ENCODE measurements at regions not wholly inside any gene's neighbourhood (a gene's known extent, or its start where the extent isn't known, plus 50 kb on each side); places are given as distances from the start of the nearest gene placed in this dataset.
"Not testable (repeated sequence)": the region's sequence is repeated elsewhere in the genome, so short reads cannot be mapped to it uniquely, and the experiment has no call there.

DNA sequence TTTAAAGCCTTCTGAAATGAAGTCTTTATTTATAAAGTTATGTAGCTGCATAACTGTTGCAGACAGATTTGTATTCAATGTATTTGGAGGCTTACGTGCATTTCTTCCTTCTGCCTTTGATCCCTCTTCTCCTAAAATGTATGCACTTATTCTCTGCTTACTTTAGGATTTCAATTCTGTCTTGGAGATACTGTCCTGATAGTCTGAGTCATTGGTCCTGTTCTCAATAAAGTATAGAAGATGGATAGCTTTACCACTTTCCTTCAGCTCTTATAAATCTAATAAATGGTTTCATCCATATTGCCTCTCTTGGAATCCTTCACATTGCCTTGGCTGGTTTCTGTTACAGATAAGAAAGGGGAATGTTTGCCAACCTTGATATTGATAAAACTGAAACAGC lies 430.1 kb upstream of the CAMK1G start:
- DNase-seq (ENCODE audit: low read depth in 3 of 3, low spot score in 1 of 3): no peak

DNA sequence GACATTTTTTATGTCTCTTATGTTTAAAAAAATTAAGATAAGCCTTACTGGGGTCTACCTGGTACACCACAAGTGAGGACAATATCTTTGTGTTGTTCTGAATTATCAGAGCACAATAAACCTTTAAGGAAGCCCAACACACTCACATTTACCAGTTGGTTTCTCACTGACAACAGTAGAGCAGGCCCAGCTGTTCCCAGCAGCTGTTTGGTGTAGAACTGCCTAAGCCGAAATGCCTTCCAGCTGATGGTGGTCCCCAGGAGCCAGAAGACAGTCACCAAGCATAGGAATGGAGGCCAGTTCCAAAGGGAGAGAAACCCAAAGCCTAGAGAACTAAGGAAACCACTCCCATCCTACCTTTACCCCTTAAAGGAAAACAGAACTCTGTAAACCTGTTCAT lies 428.6 kb upstream of the CAMK1G start:
- DNase-seq (ENCODE audit: low read depth in 3 of 3, low spot score in 1 of 3): no peak

DNA sequence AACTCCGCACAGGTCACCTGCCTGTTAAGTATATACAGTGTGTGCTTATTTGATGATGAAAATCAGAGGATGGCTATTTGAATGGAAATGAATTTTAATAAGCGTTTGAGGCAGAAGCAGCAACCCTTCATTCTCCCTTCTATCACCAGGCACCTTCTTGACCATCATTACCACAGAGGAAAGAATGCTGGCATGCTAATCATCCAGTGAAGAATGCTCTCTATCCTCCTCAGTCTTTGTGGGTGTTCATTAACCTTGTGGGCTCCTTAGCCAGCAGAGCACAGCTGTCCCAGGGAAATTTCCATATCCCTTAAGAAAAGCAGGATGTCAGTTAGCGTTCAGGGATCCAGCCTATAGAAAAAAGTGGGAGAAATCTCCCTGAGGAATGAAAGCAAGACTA lies 428.0 kb upstream of the CAMK1G start:
- no peak for DNase-seq (ENCODE audit: low read depth in 3 of 3, low spot score in 1 of 3)

DNA sequence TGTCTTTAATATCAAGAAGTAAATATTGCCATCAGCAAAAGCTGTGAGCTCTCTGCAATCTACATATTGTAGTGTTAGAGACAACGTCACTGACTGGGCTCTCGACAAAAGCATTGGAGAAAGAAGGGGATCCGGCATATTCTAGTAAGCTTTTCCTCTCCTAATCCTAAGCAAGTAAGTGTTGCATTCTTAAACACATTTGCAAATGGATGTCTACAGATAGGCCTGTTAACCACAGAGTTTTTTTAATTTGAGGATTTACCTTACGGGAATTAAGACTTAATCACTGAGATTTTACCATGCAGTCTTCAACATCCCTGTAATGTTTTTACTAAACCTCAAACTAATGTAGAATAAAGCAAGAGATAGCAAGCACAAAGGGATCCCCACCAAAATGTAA lies 426.5 kb upstream of the CAMK1G start:
- no peak for DNase-seq (ENCODE audit: low read depth in 3 of 3, low spot score in 1 of 3)

DNA sequence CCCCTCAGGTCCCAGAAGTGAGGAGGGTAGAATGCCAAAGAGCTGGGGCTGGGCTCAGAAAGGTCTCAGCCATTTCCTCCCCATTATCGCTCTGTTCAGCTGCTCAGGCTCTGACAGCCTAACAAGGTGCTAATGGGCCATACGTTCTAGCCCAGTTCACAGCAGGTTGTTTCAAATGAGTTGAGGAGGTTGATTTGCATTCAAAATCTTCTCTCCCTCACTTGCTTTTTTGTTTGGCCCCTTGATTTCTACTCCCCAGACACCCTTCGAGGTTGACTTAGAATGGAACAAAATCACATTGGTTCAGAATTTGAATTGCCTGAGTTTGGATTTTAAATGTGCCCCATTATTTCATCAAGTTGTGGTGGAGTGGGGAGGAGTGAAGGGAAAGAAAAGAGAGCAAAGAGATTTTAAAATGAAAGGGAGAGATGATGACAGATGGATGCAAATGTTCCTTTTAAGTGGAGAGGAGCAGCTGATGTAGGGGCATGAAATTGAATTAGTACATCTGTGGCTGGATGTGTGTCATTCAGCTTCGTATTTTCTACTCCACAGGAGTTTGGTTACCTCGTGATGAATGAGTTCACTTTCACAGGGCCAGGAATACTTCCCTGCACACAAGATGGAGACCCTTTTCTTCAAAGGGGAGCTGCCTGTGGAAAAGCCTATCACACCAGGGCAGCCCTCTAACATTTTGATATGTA lies 425.8 kb upstream of the CAMK1G start:
- no peak for DNase-seq (ENCODE audit: low read depth in 3 of 3, low spot score in 1 of 3)

DNA sequence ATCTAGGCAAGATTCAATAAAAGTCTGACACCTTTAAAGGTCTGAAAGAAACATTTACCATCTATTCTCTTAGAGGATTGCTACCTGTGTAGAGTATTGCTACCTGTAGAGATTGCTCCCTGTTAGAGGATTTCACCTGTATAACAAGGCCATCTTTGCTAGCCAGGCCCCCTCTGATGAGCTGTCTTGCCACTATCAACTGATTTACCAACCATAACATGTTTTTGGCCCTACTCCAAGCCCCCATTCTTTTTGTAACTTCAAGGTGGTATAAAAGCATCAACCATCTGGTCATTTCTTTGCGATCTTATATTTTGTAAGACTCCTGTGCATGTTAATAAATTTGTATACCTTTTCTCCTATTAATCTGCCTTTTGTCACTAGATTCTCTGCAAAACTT lies 424.7 kb upstream of the CAMK1G start:
- DNase-seq (ENCODE audit: low read depth in 3 of 3, low spot score in 1 of 3): no peak

DNA sequence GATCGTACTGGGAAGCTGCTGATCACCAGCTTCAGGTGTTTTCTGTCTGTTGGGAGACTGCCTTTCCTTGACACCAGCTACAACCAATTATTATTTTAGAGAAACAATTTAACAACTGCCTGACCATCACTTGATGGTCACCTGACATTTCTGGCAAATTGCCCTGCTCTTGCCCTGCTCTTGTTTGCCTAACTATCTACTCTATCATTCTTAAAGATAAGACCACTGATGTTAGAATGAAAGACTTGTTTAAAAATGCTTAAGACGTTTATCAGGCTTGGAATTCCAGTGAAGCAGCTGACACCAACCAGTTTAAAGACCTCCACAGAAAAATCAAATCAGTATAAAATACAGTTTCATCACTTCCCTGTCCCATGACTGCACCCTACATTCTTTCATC lies 423.3 kb upstream of the CAMK1G start:
- no peak for DNase-seq (ENCODE audit: low read depth in 3 of 3, low spot score in 1 of 3)

DNA sequence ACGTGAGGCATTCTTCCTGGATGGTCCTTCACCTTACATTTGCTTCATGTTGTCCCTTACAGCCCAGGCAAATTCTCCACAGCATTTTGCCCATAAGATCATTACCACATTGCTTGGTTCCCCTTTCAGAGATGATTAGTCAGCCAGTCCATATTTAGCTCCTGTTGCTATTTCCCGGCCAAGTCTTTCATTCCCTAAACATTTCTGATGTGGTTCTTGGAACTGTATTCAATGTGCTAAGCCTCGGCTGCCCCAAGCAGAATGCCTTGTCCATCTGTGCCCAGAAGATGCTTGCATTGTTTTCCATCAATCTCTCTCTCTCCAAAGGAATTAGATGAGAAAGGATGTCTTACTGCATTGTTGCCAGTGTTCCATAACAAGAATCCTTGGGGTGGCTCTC lies 420.9 kb upstream of the CAMK1G start:
- DNase-seq (ENCODE audit: low read depth in 3 of 3, low spot score in 1 of 3): no peak

DNA sequence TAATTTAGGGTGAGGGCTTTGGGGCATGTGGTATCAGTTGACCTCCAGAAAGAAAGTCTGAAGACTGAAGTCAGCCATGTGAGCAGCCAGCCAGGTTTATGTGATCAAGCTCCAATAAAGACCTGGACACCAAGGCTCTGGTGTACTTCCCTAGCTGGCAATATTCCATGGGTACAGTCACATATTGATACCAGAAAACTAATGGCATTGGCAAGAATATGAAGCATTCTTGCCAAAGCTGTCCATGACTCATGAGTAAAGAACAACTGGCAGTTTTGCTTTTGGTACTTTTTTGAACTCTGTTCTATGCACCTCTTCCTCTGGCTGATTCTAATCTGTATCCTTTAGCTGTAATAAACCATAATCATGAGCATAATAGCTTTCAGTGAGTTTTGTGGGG lies 415.3 kb upstream of the CAMK1G start:
- DNase-seq (ENCODE audit: low read depth in 3 of 3, low spot score in 1 of 3): no peak

DNA sequence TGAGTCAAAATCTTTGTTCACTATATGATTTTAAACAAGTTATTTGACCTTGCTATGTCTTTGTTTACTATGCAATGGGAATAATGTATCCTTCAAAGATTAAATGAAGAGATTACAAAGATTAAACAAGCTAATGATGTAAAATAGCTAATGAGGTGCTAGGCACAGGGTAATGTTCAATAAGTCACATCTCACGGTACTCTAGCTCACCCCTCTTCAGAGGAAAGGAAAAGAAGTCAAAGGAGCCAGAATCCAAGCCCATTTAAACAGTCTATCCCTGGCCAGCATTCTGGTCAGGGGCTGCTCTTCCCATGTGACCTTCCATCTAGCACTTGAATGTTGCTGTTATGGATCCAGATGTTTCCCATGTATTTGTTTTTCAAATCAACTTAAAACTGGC lies 412.4 kb upstream of the CAMK1G start:
- DNase-seq (ENCODE audit: low read depth in 3 of 3, low spot score in 1 of 3): no peak

DNA sequence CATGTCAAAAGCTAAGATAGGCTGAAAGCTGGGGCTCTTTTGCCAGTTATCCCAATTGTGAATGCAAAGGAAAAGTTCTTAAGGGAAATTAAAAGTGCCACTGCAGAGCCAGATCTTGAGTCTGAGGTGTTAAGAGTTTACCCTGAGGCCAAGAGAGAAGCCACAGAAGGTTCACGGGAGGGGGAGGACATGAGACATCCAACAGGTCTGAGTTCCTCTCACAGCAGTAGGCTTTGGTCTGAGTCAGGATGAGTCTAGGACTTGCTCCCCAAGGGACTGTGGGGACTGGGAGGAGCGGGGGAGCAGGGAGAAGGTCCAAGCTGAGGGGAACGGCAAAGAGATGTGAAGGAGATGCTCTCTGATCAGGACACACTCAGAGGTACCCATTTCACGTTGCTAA lies 411.2 kb upstream of the CAMK1G start:
- DNase-seq (ENCODE audit: low read depth in 3 of 3, low spot score in 1 of 3): no peak

DNA sequence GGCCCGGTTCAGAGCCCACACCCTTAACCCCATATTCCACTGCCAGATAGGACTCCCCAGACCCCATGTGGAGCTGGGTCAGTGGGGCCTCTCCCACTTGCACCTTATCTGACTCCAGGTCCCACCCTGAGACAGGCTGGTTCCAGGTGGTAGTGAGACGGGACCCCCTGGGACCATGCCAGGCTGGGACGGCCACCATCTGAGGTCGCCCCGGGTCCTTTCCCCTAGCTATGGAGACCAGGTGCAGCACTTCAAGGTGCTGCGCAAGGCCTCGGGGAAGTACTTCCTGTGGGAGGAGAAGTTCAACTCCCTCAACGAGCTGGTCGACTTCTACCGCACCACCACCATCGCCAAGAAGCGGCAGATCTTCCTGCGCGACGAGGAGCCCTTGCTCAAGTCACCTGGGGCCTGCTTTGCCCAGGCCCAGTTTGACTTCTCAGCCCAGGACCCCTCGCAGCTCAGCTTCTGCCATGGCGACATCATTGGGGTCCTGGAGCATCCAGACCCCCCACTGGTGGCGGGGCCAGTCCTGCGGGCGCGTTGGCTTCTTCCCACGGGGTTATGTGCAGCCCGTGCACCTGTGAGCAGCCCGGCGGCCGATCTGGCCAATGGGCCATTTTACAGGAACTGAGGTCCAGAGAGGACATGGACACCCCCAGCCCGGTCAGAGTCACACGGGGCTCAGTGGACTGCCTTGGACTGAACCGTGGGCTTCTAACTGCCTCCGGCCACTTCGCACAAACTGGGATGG lies 410.5 kb upstream of the CAMK1G start:
- not testable (repeated sequence) for DNase-seq (ENCODE audit: low read depth in 3 of 3, low spot score in 1 of 3)

DNA sequence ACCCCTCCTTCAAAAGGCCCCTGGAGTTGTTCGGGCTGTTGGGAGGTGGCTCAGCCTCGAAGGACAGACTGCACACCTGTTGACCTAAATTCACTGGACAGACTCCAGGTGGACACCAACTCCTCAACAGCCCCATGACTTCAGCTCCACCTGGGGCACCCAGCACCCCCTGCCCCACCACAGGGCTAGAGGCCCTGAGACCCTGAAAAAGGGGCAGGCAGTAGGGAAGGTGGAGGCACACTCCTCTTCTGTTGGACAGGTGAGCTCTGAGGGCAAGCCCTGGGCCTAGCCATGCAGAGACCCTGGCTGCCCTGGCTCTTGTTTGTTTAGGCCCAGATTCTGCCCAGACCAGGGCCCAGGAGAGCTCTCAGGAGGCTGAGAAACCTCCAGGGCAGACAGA lies 409.7 kb upstream of the CAMK1G start:
- not testable (repeated sequence) for DNase-seq (ENCODE audit: low read depth in 3 of 3, low spot score in 1 of 3)

DNA sequence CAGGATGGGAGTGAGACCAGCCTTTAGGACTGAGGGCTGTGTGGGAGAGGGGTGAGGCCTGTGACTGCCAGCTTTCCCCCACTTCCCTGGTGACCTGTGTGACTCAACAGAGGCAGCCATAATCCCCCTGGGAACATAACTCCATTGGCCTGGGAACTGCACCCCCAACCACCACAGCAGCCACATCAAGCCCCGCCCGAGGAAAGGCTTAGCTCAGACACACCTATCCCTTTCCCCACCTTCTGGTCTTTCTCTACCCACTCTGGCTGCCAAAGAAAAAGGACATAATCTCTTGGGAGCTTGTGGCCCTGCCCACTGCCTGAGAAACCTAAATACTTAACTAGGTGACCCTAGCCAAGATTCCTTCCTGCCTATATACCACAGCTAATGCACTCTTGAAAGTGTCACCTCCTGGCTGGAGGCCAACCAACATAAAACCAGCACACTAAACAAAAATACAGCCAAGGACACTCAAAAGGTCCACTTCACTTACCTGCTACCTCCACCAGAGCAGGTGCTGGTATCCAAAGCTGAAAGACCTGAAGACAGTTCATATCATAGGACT lies 406.6 kb upstream of the CAMK1G start:
- DNase-seq (ENCODE audit: low read depth in 3 of 3, low spot score in 1 of 3): no peak

DNA sequence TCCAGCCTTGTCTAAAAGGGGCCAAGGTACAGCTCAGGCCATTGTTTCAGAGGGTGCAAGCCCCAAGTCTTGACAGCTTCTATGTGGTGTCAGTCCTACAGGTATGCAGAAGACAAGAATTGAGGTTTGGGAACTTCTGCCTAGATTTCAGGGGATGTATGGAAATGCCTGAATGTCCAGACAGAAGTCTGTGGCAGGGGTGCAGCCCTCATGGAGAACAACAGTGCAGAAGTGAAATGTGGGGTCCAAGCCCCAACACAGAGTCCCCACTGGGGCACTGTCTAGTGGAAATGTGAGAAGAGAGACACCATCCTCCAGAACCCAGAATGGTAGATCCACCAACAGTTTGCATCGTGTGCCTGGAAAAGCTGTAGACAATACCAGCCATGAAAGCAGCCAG lies 400.3 kb upstream of the CAMK1G start:
- no peak for DNase-seq (ENCODE audit: low read depth in 3 of 3, low spot score in 1 of 3)

DNA sequence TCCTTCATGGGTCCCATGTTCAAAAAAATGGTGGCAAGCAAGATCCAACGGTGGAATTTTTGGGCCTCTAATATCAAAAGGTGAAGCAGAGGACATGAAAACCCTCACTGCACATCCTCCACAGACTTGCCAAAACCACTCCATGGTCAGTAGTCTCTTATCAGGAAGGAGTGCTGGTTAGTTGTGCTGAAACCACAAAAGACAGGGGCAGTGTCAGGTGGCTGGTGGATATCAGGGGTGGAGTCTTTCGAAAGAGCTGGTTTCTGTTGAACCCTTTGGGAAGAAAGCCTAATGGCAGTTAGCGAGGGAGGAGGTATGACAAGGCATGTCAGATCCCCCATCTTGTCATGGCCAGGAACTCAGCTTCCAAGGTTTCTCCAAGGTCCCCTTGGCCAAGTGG lies 395.9 kb upstream of the CAMK1G start:
- no peak for DNase-seq (ENCODE audit: low read depth in 3 of 3, low spot score in 1 of 3)

DNA sequence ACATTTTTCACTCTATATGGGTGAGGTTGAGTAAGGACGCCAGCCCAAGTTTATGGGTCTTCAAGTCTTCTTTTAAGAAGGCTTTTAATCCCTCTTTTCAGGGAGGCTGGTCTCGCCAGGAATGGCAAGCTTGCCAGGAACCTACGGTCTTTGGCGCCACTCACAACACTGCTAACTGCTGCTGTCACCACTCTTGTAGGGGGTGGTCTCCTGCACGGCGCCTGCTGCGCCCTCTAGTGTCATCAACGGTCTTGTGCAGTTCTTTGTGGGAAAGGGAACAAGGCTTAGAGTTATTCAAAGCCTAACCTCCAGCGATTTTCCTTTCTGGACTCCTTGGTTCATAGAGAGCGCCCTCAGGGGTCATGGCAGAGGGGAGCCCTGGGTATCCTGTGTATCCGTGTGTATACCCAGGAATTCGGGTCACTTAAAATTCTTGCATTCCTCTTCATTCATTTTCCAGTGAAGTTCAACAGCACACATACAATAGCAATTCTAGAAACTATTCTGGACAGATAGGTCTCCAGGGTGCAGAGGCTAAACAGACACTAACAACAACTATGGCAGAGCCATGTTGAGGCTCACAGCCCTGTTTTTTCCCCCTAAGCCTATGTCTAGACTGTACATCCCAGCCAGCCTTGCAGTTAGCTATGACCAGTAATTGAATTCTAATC lies 392.8 kb upstream of the CAMK1G start:
- DNase-seq (ENCODE audit: low read depth in 3 of 3, low spot score in 1 of 3): no peak

DNA sequence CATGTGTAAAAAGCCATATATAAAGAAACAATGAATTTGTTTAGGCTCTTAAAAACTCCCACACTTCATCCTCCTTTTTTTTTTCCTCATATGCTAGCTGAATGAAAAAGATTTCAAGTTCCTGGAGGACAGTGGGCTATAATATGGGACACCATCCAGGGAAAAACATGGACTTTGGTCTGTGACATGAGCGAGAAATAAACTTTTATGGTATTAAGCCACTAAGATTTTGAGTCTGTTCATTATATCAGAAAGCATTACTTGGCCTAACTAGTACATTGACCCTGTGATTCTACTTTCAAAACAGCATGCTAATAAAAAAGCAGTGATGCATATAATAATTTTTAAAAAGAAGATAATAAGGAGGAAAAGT lies 392.3 kb upstream of the CAMK1G start:
- DNase-seq (ENCODE audit: low read depth in 3 of 3, low spot score in 1 of 3): no peak

DNA sequence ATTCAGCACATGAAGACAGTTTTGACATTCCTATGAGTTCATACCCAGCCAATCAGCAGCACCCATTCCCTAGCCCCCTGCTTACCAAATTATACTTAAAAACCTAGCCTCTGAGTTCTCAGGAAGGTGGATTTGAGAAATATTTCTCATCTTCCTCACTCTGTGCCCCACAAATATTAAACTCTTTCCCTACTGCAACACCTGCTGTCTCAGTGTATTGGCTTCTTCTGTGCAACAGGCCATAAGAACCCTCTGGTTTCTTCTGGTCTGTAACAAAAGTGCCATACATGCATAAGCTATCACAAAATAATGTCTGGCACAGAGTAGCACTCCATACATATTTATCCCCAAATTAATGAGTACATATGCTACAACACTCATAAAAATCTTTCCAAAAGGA lies 387.4 kb upstream of the CAMK1G start:
- DNase-seq (ENCODE audit: low read depth in 3 of 3, low spot score in 1 of 3): no peak

DNA sequence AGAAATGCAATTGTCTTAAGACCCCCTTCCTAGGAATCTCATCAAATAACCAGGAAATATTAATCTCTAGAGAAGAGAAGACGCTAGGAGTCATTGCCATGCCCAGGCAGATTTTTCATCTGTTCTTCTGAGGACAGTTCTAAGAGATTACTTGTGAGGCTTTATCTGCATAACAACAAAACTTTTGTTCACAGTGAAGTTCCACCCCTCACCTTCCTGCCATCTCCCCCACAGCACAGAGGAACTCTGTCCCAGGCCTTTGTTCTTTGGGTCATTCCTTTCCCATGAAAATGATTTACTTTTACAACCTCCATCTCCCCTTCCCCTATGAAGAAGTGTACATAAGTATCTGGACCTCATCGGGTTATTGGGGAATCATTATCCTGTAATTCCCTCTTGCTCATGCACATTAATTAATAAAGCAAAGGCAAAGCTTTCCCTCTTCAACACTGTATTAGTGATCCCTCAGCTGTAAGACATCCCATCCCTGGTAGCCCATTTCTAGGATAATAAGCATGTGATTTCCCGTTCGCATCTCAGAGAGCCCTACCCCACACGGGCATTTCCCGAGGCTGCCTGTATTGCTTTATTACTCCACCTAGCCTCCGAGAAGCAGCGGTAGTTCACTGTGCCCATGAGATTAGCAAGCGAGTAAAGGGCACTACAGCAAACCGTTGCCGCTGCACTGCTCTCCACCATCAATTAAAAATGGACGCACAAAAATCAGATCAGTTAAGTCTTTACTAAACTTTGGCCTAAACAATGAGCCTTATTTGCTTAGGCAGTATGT lies 384.4 kb upstream of the CAMK1G start:
- DNase-seq (ENCODE audit: low read depth in 3 of 3, low spot score in 1 of 3): no peak

DNA sequence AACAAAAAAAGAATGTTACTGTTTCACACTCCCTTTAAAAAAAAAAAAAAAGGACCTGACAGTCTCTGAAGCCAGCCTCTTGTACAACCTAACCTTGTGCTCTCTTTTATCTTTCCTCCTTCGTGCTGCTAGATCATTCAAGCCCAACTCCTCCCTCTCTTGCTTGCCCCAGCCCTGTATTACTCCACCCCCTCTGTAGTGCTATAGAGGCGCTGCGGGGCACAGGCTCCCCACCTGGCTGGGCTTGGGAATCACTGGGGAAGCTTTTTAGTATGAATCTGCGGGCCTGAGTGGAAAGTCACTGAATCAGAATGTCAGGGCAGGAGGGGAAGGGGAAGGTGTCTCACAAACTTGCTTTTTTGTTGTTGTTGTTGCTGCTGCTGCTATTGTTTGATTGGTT lies 383.7 kb upstream of the CAMK1G start:
- DNase-seq (ENCODE audit: low read depth in 3 of 3, low spot score in 1 of 3): no peak

Data from stimulated activated CD4-positive, alpha-beta T cell treated with anti-CD3 and anti-CD28 coated beads, TNF-alpha, amount 100 ng/mL, for 1 hour (primary cell).